ENCODE measurements at regions not wholly inside any gene's neighbourhood (a gene's known extent, or its start where the extent isn't known, plus 50 kb on each side); places are given as distances from the start of the nearest gene placed in this dataset.
A peak's percentile ranks its signal among the peaks of the same experiment; 100 is the strongest.
"Not testable (repeated sequence)": the region's sequence is repeated elsewhere in the genome, so short reads cannot be mapped to it uniquely, and the experiment has no call there.

DNA sequence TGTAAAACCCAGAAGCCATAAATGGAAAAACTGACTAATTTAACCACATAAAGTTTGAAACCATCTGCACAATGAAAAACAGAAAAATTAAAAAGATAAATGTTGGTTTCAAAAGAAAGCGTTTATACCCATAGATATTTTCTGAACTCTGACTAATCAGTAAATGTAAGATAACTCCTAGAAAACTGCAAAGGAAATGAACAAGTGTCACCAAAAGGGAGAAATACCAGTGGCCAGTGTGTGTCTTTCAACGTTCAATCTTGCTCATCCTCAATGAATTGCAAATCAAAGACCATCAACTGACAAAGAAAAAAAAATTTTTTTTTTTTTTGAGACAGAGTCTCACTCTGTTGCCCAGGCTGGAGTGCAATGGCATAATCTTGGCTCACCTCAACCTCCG, 180.1 kb downstream of the SYK start:
- no peak for DNase-seq

DNA sequence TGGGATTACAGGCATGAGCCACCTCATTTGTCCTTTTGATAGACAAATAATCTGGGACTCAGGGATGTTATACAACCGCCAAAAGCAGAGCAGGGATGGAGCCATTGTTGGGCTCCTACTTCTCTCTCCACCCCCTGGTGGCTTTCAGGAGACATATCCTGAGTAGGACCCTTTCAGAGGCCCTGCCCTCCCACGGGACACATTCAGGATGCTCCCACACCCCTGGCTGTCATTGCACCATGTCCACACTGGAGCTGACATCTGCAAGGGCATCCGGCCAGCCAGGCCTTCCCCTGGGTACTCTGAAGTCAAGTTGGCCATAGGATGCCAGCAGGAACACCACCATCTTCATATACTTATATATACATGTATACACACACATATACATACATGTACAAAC, 181.8 kb downstream of the SYK start:
- no peak for DNase-seq

DNA sequence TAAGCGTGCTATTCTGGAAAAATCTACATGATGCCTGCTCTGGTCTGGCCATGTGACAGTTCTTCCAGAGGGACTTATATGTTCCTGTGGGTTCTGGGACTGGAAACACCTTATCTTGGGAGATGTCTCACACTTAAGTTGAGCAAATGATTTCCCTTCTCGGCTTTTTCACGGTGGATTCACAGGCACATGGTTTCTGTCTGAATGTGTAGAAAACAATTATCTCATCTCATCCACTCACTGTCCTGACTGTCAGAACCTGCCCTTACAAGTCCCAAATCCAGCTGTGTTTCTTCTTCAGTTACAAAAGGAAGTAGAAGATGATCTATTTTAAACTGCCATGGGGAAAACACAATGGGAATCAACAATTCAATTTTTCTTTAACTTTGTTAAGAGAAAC, 184.0 kb downstream of the SYK start:
- no peak for DNase-seq

DNA sequence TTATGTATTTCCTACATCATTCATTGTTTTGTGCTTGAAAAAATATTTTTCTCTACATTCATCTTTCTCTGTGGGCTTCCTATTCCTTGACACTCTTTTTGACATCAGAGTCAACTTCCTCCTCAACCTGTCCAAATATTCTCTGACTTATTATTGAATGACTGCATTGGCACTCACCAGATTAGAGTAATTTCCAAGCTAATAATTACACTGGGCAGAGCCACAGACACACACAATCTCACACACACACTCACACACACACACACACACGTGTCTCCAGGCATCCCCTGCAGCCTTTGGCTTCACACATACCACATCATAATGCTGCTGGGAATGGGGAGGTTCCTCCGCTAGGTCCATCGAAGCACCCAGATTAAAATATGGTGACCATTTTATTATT, 184.5 kb downstream of the SYK start:
- DNase-seq = no peak

DNA sequence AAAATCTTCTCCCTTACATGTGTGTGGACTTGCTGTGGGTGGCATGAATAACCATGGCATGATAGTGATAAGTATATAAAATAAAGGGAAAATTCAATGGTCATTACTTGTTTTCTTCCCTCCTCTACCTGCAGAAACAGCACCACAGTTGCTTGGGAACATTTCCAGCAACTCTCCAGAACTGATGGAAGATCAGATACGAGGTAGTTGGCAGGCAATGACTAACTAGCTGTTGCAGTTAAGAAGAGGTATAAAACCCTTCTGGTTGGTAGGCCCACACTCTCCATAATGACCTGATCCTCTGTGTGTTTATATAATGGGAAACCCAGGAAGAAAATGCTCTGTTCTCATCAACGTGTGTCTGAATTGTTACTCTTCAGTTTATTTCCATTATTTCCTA, 185.9 kb downstream of the SYK start:
- no peak for DNase-seq

DNA sequence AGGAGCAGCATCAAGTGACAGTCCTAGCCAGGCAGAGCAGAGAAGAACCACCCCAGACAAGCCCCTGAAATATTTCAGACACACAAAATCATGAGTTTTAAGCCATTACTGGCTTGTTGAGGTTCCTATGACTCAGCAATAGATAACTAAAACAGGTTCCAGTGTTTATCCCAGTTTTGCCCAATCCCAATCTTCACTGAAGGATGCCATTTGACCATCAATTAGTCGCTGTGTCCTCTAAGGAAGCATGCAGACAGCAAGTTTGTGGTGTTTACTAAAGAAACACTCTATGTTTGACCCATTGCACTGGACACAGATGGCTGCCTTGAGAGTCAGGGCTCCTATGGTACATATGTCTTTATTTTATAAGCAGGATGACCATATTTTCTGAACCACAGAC, 186.7 kb downstream of the SYK start:
- no peak for DNase-seq

DNA sequence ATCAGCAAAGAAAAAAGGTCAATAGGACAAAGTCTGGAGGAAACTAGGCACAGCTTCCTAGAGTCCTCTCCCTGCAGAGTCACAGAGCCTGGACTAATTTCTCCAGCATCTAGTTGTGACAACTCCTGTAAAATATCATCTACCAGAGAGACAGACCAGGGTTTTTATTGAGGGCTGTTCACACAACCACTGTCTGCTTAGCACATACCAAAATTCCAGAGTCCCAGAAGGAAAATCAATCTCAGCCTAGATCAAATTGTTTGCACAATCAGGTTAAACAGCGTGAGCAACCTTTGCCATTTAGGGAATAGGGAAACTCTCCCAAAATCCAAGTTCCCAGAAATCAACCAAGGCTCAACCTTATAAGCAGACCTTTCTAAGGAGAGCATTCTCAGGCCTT, 190.3 kb downstream of the SYK start:
- DNase-seq = no peak

DNA sequence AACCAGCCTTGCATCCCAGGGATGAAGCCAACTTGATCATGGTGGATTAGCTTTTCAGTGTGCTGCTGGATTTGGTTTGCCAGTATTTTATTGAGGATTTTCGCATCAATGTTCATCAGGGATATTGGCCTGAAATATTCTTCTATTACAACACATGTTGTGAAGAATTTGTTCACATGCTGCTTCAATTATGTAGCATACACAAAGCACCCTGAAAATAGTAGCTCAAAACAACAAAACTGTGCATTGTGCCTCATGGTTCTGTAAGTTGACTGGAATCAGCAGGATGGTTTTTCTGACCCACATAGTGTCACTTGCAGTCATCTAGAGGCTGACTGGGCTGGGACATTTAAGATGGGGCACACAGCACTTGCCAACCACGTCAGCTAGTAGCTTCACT, 193.9 kb downstream of the SYK start:
- DNase-seq = no peak

DNA sequence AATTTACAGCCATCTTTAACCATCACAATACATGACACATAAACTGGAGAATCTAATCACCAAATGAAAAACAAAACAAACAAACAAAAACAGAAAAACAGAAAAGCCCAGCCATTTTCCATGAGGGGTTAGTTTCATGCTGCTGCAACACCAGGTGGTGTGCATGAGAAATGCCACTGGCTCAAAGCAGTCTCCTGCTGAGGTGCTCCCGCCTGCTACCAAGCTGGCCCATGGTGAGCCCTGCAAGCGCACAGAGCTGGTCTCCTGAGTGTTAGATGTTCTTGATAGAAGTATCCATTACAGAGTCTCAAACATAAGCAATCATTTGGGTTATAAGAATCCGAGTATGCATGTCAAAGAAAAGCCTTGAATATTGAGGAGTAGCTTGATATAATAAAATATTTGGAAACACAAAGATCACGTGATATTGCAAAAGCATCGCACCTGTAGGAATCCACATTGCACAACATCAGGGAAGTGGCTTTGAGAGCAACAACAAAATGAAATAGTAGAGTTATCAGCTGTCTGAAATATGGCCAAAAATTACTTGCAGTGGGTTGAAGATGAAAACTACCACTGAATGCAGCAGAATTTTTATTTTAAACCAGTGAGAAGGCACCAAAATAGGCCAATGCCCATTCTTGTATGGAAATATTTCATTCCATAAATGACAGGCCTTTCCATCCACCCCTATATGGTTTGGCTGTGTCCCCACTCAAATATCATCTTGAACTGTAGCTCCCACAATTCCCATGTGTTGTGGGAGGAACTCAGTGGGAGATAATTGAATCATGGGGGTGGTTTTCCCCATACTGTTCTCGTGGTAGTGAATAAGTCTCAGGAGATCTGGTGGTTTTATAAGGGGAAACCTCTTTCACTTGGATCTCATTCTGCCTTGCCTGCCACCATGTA, 194.8 kb downstream of the SYK start:
- DNase-seq = no peak

DNA sequence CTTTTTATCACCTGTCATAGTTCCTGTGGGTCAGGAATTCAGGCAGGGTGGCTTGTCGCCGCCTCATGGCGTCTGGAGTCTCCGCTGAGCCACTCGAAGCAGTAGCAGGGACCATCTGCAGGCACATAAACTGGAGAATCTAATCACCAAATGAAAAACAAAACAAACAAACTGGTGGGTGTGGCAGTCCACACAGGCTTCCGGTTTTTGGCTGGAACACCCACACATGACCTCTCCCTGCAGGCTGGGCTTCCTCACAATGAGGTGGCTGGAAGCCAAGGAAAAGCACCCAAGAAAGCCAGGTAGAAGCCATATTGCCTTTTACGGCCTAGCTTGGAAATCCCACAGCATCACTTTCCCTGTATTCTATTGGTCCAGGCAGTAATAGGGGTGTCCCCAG, 197.0 kb downstream of the SYK start:
- no peak for DNase-seq

DNA sequence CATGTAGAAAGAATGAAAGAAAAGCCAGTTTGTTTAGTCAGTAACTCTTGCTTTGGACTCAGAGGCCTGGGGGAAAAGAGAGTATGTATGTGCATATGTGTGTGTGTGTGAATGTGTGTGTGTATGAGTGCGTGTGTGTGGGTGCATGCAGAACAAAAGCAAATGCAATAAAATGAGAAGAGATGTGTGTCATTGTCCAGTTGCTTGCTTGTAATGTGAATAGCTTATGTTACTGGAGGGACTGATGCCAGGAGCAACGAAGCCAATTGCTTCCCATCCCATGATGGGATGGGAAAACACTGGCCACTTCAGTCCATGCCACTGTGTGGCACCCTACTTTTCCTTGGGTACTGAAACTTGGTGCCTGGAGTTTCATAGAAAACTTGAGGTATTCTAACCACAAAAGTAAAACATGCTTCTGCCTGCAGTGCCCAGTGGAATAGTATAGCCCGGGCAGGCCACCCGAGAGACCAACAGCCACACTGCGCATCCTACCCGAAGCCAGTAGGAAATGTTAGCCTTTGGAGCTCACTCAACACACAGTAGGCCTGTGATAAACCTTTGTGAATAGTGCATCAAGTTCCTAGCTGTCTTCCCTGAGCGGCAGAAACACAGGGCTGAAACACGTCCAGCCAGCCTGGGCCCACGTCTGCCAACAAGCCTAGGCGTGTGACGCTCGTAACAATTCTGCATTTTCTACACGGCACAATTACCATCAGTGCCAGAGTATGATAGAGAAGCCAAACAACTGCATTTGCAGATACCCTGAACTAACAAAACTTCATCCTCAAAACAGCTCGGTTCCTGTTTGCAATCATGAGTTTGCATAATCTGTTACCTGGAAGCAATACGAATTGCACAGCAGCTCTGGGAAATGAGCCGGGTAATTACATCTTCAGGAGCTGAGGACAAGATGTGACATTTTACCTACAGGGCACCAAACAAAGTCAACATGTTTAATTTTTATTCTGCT, 198.1 kb downstream of the SYK start:
- peak in 3 of 14 donors; percentile 5 to 55 (median 9) for DNase-seq

DNA sequence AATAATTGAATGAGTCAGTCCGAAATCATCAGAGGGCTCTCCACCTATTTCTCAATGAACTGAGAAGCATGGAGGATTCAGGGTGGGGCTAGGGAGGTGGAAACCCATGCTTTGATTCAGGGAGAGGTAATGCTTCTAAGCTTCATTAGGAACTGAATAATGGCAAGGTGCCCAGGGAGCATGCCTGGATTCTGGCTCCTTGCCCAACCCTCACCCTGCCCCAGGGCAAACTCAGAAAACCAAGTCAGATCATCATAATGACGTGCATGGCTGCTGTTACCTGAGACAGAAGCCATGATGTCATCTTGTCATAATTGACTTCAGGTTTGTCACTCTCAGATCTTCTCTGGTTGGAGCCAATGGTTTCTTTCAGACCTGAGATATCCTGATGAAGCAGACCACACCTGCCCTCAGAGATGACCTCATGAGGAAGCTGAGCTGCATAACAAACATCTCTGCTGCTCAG, 199.6 kb downstream of the SYK start:
- DNase-seq = peak in 1 of 14 donors; percentile 2

DNA sequence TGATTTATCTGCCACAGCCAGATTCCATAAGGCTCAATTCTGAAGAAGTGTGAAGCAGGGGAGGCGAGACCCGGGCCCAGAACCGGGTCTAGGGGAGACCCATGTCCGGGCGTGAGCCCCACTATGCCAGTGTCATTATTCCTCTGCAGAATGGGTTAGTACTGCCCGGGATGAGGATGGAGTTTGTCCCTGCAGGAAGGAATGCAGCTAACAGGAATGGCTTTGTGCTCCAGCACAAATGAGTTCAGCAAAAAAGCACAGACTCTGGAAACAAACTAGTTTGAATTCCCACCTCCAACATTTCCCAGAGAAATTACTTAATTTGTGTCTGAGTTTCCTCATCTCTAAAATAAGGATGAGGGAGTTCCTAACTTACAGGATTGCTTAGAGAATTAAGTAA, 202.9 kb downstream of the SYK start:
- no peak for DNase-seq

DNA sequence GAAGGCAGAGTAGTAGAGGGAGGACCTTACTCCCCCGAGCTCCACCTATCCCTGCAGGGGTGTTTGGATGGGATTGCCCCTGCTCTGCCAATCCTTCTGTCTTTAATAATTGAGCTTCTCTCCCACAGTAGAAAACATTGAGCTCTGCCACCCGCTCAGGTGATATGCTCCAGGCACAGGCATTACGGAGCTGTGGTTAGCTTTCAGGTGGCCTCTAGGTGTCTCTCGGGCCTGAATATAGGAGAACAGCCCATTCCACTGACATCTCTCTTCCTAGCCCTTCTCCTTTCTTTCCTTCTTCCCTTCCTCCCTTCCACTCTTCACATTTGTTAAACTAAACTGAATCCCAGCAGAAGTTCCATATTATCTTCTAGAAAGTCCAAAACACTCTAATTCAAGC, 203.4 kb downstream of the SYK start:
- DNase-seq = no peak

DNA sequence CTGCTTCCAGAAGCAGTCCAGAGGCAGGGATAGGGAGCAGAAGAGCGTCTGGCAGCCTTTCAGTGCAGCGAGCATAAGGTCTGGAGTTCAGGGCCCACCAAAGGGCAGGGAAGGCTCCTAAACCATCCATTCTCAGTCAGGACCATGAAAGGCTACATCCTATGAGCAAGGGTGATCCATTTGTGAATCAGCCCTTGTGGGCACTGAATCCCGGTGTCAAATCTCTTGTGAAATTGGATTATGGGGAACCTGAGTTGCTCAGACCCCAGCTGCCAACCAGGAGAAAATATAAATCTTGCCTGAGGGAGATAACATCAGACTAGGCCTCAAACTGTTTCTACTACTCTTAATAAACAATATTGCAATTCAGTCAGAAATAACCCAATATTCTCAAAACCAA, 204.4 kb downstream of the SYK start:
- no peak for DNase-seq

DNA sequence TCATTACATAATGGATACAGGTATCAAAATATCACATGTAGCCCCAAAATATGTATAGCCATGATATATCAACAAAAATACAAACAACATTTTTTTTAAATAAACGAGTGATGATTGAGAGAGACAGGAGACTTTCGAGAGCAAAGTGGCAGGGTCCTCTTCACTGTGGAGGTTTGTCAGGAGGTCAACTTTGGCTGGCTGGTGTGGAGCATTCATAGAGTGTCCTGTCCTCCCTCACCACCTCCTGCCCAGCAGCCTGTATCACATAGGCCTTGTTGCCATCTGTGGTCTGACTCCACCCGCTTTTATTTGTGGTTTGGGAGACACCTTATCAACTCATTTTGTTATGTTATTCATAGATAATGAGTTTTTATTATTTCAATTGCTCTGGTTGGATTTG, 206.9 kb downstream of the SYK start:
- no peak for DNase-seq

DNA sequence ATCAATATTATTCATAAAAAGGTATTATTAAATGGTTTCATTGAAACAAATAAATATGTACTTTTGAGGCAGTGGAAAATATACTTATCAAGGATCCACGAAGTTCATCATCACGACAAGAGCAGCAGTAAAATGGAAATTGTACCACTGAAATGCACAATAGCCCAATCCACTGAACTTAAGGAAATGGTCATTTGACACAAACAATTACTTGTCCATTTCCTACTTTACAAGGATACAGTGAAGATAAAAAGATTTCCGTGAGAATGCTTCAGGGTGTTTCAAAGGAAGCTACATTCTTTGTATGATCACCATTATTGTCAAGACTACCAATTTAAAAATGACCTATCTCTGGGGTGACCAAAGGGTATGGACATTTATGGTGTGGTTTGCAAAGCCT, 210.3 kb downstream of the SYK start:
- no peak for DNase-seq

DNA sequence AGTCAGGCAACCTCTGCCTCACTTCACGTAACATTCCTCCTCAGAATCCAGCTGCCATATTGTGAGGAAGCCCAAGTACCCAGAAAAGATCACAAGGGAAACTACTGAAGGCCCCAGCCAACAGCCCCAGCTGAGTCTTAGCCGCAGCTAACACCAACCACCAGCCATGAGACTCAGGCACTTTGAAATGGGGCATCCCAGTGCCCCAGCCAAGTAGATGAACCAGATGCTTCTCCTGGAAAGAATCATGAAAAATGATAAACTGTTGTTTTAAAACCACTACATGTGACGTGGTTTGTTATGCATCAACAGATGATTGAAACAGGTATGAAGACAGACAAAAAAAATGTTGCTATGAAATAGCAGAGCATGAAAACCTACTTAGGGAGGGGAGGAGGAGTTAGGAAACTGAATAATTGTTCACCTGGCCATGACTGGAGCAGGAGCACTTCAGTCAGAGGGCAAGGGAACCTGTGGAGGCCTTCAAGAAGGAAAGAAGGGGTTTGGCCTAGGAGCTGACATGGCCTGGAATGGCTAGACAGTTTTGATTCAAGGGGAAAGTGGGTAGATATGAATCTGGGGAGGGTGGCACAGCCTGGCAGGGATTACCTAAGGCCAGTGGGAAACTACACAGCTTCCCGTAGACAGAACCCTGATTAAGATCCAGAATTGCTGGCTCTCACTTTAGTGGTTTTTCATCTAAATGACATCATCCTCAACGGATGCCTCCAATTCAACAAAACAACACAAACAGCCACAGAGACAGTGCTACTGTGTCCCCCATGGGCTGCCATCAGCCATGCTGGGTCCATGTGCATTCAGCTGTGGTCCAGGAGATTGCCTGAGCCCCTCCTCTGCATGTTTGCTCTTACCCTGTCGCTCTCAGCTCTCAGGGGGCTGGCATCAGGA, 211.6 kb downstream of the SYK start:
- no peak for DNase-seq

DNA sequence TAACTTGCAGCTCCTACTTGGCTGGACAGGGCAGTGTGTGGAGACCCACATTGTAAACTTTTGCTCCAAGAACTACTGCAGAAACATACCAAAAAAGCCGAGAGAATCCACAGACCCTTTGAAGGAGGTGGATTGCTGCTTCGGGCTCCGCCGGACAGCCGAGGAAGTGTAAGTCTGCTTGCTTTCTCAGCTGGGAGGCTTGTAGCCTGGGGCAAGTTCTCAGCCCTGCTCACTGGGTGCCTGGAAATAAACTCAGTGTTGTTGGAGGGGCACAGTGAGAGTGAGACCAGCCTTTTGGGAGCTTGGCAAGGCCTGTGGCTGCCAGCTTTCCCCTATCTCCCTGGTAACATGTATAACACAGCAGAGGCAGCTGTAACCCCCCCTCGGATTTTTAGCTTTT, 215.6 kb downstream of the SYK start:
- no peak for DNase-seq

DNA sequence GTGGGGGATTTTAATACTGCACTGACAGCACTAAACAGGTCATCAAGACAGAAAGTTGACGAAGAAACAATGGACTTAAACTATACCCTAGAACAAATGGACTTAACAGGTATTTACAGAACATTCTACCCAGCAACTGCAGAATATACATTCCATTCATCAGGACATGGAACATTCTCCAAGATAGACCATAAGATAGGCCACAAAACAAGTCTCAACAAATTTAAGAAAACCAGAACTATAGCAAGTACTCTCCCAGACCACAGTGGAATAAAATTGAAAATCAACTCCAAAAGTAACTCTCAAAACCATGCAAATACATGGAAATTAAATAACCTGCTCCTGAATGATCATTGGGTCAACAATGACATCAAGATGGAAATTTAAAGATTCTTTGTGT, 218.3 kb downstream of the SYK start:
- DNase-seq = not testable (repeated sequence)

DNA sequence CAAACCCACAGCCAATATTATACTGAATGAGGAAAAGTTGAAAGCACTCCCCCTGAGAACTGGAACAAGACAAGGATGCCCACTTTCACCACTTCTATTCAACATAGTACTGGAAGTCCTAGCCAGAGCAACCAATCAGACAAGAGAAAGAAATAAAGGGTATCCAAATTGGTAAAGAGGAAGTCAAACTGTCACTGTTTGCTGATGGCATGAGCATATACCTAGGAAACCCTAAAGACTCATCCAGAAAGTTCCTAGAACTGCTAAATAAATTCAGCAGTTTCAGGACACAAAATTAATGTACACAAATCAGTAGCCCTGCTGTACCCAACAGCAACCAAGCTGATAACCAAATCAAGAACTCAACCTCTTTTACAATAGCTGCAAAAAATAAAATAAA, 220.0 kb downstream of the SYK start:
- DNase-seq = not testable (repeated sequence)

DNA sequence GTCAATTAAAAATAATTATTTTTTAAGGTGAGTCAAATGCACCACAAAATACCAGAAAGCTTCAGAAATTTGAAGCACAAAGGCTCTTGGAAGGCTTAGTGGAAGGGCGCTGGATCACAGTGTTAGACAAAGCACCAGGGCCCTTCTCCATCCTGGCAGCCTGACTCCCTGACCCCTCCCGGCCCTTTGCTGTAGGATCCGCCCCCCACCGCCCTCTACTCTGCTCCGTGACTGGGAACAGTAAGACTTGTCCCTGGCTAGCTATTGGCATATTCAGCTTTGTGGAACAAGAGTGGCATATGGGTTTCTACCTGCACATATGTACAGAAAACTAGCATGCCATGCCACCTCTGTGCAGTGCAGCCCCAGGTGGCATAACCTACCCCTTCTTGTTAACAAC, 222.1 kb downstream of the SYK start:
- DNase-seq = no peak

All from C1 segment of cervical spinal cord (tissue), 14 donors.